NCI-H526 treated with DMSO at 0.1 percent for 48 hours (cell line): ENCODE measurements at regions not wholly inside any gene's neighbourhood (a gene's known extent, or its start where the extent isn't known, plus 50 kb on each side); places are given as distances from the start of the nearest gene placed in this dataset.
A peak's percentile ranks its signal among the peaks of the same experiment; 100 is the strongest.

Experiments
- DNase-seq: peaks from one replicate; lab custom pipeline; 2025; lab: John Stamatoyannopoulos, UW

DNA sequence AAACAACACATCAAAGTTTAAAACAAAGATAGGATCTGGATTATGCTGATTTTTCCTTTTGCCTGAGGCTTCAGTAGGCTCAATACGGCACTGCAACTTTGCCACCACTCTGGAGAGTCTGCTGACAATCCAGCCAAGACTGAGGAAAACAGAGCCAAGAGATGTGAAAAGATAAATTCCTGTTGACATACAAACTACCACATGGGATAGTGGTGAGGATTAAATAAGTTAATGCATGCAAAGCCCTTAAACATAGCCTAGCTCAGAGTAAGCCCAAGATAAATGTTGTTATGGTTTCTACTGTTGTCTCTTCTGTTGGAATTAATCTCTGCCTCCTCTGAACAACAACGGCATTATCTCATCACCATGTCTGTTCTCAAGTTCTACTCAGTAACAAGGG is 245.9 kb upstream of the LMCD1 start:
- no peak for DNase-seq

DNA sequence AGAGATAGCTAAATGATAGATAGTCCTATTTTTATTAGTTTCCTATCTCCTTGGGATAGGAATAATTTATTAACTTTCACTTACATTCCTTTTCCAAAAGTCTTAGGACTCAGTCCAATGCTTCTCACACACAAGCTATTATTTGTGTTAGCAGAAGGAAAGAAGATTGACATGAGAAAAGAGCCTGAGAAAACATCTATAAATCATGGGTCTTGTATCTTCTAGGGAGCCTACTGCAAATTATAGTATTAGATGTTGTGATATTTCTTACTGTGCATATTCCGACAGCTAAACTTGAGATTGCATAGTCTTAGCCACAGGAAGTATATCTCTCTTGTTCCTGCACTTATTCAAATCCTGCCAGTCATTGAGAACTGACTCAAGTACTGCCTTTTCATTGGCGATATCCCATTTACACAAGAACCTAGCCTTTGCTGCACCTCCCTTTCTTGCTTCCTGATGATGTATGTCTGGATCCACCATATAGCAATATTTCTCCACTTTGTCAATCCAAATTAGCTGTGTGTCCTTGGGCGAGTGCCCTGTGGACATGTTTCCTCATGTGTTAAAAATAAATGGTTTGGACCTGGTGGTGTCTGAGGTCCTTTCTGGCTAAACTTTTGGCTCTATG is 245.1 kb upstream of the LMCD1 start:
- no peak for DNase-seq

DNA sequence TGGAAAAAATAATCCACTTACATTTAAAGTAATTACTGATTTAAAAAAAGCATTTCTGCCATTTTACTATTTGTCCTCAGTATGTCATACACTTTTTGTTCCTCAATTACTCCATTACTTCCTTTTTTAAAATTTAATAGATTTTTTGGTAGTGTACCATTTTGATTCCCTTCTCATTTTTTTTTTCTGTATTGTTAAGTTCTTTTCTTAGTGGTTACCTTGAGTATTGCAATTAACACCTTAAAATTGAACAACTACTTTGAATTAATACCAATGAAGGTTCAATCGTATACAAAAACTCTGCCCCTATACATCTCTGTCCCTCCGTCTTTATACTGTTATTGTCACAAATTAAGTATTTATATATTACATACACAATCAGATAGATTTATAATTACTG is 240.6 kb upstream of the LMCD1 start:
- no peak for DNase-seq

DNA sequence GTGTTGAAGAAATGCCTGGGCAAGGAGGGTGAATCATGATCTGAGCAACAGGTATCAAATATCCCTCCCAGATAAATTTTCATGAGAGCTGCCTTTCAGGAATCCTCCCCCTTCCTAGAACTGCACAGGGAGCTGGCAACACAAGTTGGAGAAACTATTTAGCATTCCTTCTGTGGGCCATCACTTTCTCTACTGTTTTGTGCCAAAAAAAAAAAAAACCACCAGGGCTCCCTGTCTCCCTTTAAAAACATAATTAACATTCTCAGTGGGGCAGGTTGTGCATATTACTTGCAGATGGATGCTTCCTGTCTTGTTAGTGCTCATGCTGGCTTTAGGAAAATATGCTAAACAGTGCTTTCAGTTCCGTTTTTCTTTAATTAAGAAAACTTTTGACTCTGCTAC is 234.9 kb upstream of the LMCD1 start:
- no peak for DNase-seq

DNA sequence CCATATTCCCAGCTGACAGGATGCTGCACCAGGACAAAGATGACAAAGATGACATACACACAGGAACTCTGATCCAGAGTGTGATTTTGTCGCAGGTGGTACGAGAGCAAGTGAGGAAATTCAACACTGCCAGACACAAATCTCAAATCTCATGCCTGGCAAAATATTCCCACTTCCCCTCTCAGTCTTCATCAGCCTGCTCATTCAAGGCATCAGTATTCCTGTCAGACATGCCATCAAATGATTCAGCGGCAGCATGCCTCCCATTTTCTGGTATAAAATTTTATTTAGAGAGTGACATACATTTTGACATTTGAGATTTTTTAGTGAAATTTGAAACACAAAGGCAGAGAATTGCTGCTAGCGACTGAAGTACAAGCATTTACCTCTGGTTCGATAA is 228.1 kb upstream of the LMCD1 start:
- DNase-seq: no peak

DNA sequence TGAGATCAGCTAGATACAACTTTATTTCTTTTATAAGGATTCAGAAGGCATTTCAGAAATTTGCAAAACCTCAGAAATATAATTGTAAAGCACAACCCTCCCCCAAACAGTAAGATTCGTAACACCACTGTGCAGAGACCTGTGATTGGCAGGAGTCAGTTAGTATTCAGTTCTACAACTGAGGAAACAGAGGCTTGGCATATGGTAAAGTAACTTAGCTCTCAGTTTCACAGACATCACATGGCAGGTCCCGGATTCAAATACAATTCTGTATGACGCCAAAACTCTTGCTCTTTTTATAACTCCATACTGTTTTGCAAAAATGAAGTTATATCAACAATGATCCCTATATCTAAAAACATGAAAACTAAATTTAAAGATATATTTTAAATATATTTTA is 225.6 kb upstream of the LMCD1 start:
- no peak for DNase-seq

DNA sequence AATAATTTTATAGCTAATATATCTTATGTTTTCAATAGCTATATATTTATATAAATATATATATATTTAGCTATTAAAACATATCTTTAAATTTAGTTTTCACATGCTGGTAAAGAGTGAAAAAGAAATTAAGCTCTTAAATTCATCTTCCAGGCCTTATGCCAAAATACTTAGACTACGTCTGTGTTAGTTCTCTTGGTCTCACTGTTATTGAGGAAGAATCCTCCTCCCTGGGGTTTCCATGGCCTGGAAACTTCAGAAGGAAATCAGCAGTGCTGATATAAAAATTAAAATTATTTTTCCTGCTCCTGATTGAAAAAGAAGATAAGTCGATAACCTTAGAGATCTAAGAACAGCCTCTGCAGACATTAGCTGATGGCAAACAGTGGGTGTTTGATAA is 225.1 kb upstream of the LMCD1 start:
- DNase-seq: no peak

DNA sequence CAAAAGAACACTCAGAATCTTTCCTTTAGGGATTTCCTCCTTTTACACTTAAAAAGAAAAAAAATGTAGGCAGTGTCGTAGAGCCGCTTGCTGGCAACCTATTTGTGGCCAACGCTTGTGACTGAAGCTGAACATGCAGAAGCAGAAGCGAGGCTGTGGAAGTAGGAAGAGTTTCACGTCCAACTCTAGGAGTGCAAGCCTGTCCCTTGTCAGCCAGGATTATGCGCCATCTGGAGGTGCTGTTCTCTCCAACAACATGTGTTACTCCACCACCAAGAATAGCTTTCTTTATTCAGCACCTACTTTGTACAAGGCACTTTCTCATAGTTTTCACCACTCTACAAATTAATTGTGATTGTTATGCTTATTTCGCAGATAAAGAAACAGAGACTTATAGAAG is 223.2 kb upstream of the LMCD1 start:
- DNase-seq: no peak

DNA sequence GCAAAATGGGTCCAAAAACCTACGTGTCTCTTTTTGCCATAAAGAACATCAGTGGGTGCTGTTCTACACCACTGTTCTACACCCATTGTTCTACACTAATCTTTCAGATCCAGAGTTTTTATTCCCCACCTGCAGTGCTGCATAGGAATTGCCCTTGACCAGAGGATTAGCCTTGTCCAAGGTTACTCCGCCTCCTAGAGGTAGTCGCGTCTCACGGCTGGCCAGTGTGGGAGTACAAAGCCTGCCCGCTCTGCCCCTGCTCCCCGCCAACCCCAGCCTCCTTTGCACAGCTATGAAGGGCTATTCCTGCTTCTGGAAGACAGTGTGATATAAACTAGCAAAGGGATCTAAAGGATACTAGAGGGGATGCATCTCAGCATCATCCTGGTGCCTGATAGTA is 222.1 kb upstream of the LMCD1 start:
- no peak for DNase-seq

DNA sequence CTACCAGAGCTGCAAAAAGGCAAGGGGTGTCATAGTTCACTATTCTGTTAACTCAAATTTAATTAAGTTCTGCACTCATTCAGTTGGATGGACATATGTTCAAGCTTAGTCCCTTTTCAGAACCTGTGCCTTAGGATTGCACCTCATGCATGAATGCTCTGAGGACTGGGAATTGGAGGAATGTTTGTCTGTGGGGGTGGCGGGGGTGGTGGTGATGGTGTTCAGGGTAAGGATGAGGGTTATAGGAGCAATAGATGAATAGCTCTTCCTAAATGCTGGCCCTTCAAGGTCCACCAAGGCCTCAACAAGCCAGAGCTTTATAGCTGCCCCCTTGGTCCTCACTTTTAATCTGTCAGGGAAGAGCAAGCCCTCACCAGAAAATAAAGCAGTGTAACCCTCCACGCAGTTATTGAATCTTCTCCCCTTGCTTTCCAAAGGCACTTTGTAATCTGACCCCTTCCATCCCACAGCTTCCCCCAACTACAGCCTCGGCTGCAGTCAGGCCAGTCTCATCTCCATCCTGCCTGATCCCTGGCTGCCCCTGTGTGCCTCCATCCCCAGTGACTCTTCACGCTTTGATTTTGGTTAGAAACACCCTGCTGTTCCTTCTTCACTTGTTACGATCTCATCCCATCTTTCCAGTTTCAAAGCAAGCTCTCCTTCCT is 221.6 kb upstream of the LMCD1 start:
- no peak for DNase-seq

DNA sequence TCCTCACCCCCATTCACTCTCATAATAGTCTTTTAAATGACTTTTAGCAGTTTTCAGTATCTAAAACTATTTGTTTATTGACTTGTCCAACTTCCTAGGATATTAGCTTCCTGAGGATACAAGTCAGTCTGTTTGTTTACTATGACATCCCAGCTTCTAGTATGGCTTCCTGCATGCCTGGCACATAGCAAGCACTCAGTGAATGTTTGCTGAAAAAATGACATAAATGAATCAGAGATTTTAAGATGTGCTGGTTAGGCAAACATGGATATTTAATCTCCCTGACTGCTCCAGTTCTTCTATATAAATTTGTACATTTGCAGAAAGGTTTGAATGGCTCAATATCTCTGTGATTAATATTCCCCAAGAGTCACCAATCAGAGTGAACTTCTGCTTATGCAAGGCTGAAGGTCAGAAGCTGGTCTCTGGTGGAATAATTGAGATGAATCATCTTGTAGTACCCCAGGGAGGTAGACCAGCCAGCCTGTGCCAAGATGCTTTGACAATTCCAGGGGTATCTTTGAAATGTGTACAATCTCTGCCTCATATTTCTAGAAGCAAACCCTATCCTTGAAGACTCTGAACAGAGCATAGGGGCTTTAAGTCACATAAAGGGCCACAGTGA is 219.0 kb upstream of the LMCD1 start:
- DNase-seq: no peak

DNA sequence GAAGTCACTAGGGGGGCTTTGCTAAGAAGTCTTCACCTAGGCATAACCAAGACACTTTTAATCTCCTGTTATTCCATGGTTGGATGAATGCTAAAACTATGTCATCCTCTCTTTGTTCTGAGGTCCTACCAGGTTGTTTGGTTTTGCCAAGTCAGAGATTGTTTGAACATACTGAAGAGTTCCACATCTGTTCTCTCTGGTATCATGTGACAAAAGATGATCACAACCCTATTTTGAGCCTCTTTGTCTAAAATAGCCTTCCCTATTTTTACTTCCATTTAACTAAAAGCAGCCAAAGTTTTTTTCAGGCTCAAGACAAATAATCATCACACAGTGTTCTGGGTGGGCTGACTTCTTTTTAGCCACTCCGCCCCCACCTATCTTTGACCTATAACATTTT is 218.4 kb upstream of the LMCD1 start:
- no peak for DNase-seq

DNA sequence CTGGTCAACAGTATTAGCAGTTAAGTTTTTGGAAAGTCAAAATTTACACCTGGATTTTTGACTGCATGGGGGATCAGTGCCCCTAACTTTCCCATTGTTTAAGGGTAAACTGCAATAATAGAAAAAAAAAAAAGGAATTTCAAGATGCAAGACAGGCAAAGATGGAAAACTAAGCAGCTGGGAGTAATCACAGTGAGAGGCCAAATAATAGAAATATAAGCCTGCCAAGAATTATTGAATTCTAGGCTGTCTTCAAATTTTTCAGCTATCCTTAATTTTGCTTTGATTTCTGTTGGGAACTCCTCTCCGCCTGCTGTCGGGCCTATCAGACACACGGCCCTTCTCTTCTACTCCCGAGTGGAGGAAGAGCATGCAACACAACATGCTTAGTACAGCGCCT is 215.5 kb upstream of the LMCD1 start:
- no peak for DNase-seq

DNA sequence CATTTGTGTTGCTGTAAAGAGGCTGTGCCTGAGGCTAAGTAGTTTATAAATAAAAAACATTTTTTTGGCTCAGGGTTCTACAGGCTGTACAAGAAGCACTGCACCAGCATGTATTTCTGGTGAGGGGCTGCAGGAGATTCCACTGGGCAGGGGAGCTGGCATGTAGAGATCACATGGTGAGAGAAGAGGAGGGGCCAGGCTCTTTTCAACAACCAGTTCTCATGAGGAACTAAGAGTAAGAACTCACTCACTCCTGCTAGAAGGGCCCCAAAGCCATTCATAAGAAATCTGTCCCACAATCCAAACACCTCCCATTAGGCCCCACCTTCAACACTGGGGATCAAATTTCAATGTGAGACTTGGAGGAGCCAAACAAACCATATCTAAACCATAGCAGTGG is 214.9 kb upstream of the LMCD1 start:
- DNase-seq: no peak

DNA sequence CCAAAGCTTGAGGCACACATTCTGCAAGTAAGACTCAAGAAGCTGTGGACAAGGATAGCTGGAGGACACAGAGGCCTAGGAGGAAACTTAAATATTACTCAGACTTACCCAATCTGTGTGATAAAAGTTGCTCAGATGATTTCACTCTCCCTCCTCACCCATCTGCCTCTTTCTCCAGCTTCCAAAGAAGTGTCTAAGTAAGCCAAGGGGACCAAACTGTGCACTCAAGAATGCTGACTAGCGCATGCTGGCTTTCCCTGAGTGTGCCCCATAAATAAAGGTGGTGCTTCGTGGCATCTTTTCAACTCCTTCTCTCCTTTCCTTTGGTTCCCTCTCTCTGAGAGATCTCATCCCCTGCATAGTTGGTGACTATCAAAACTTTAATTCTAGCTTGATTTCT is 211.0 kb upstream of the LMCD1 start:
- DNase-seq: no peak

DNA sequence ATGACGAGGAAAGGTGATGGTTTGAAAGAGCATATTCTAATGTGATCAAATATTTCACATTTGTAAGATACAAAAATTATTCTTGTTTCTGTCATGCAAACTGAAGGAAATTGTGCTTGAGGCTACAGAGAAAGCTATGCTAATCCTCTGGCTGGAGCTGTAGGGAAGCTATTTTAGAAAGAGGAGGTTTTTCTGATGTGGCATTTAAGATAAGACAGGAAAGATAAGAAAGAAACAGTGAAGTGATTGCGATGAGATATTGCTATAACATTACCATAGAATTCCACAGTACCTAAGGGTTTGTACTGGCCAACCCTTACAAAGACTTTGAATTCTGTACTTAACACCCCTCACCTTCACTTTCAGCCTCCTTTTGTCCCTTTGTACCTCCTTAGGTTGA is 205.2 kb upstream of the LMCD1 start:
- DNase-seq: no peak

DNA sequence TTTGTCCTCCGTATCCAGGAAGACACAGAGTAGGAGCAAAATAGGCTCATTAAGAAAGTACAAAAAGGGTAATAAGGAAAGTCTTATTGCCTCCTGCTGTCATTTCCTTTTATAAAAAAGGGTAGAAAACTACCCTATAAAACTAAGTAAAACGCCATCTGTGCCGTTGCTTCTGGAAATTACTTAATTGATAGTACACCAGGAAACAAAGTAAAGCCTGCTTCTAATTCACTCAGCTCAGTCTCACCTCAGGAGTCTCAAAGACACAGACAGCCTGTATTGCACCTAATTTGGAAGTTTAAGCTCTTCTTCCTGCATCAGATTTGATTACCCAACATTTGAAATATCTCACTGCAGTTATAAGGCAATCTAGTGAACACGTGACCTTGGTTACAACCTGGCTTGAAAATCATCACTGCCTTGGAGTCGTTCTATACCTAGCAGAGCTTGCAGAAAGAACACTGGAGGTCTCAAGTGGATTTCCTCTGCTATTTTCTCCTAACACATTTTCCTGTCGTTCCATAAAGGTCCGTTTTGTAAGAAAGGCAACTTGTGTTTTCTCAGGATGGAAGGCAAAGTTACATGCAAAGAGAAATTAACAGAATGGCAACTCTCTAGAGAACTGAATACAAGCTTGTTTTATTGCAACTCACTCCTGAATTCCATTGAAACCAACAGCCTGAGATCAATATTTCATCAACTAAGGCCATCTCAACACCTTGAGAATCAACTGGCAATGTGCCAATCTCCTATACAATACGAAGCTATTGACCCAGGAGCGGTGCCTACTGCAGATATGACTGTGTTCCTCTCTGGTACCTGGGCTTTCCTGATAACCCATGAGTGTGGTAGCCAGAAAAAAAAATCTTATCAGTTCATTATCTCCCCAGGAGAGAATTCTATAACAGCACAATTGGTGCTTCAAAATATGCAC is 203.3 kb upstream of the LMCD1 start:
- DNase-seq: no peak

DNA sequence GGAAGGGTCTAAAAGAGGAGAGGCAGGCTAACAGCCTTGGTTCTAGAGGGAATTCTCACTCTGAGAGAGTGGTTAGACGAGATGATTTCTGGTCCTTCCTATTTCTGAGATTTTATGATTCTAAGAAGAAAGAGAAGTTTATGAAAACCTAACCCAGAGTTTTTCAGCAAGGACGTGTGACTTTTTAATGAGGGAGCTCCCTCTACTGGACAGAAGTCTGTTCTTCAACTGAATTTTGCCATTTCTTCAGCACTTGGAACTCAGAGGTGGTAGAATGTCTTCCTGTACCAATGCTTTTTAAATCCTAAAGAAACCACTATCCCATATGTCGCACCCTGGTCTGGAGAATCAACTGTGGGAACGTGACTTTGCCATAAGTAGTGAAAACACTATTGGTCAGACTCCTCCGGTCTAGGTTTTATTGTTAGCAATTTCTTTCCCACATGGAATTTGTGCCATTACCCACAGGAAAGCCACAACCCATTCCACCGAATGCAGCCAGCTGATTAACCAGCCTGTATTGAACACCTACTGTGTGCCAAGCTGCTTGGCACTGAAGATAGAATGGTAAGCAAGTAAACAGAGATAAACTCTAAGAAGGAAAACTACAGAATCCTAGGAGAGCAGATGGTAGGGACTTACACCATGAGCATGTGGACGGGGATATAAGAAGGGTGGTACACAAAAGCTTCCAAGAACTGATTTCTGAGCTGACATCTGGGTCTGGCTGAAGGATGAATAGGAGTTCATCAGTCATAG is 199.5 kb upstream of the LMCD1 start:
- peak; percentile 47 for DNase-seq

DNA sequence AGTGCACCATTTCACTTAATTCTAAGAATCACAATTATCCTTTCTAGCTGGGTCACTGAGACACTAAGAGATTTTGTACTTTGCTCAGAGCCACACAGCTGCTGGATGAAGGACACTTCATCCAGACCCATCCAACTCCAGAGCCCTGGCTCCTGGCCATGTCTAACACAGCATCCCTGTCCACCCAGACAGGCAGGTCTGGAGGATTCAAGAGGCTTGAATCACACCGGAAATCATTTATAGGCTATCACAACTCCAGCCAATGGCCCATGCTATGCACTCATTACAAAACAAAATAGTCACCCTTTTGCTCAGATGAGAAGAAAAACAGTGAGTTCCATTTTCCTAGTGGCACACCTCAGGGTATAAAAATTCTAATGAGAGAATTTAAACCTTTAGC is 198.2 kb upstream of the LMCD1 start:
- DNase-seq: no peak

DNA sequence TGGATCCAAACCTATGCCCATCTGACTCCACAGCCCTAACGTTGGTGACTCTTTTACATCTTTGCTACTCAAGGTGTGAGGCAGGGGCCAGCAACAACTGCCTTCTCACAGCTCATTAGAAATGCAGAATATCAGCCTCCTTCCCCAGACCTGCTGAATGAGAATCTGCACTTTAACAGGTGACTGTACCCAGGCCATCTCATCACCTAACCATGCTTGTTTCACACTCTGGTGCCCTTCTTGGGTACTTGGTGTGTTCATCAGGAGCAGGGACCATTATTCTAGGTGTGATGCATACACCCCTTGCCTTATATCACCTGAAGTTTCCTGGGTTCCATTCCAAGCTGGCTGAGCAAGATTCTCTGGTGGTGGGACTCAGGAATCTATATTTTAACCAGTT is 196.3 kb upstream of the LMCD1 start:
- DNase-seq: no peak

DNA sequence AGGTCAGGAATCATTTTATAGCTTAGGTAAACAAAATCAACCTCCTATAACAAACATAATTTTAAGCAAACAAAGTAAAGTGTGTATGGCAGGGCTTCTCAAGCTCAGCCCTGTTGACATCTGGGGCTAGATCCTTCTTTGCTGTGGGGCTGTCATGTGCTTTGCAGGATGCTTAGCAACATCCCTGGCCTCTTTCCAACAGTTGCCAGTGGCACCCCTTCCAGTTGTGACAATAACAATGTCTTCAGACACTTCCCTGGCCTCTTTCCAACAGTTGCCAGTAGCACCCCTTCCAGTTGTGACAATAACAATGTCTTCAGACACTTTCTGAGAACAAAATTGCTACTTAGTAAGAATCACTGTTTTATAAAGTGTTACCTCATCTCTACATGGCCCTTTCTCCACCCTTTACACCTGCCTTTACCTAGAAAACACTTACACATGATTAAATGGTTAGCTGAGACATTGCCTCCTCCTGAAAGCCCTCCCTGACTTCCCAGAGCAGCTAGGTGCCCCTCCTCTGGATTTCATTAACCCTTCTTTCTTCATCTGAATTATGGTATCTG is 194.0 kb upstream of the LMCD1 start:
- DNase-seq: no peak

DNA sequence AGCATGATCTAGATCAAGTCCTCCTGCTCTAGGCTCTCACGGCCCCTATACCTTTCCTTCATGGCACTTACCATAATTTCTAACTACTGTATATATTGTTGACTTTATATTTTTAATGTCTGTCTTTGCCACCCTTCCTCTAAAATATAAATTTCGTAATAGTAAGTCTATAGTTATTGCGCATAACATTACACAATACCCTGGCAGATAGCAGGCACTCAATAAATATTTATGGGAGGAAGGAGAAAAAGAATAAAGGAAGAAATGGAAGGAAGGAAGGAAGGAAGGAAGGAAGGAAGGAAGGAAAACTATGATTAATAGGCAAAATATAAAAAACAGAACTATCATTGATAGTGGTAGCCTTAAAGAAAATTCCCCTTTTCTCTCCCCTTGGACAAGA is 190.3 kb upstream of the LMCD1 start:
- no peak for DNase-seq
